HCT116 (cell line): ENCODE measurements at regions not wholly inside any gene's neighbourhood (a gene's known extent, or its start where the extent isn't known, plus 50 kb on each side); places are given as distances from the start of the nearest gene placed in this dataset.

Experiments used
- ATAC-seq: fragments of 200-7000 bp; cut with Tn5 transposase; 2 replicates; pipeline ENCODE4 v1.9.1; 2020; ENCODE audit warnings: mild to moderate bottlenecking, moderate library complexity
- BruUV-seq: library from RNA; stranded (reverse); fragments of 400-500 nt; replicated peaks from 2 replicates; lab custom pipeline; 2021; lab: Mats Ljungman, UMichigan
- CTCF ChIA-PET: fragments of 300-600 bp; sonication (Branson Sonifier 250); formaldehyde crosslinking; loops from one replicate; lab custom pipeline; 2021; ENCODE audit warnings: antibody characterized with exemption; lab: Charles Lee
- POLR2A ChIA-PET: fragments of 300-600, 350-600 bp; sonication (Branson Sonifier 250); formaldehyde crosslinking; loops from one replicate; lab custom pipeline; 2021; ENCODE audit warnings: antibody characterized with exemption; lab: Charles Lee
- RAD21 ChIA-PET, 2 experiments: fragments of 300-600 bp; sonication (Branson Sonifier 250); formaldehyde crosslinking; loops; one replicate each; lab custom pipeline; 2023; ENCODE audit warnings: low total read pairs in 2 of 2; ENCODE audit not compliant: uncharacterized antibody in 2 of 2, unreplicated experiment in 2 of 2, low non-redundant PET in 1 of 2; lab: Charles Lee
- DNase-seq: peaks from one replicate; pipeline ENCODE4 v3.0.0-alpha.2; 2010; ENCODE audit warnings: low read depth, low spot score
- H2AFZ ChIP-seq: fragments of 200-600 bp; shearing (Covaris generic), sonication (generic); 2 replicates; pipeline ENCODE4 v1.6.1; 2017; ENCODE audit warnings: low read depth, mixed run types, mixed read lengths, antibody characterized with exemption, low read length; ENCODE audit not compliant: poor library complexity, severe bottlenecking
- H3K27ac ChIP-seq: 2 replicates; pipeline ENCODE4 v1.5.1; 2012; ENCODE audit warnings: low read depth, low read length
- H3K27me3 ChIP-seq: fragments of 200-600 bp; sonication (generic); 2 replicates; pipeline ENCODE4 v1.6.1; 2016; ENCODE audit warnings: mixed run types, low read length, mixed read lengths; ENCODE audit not compliant: insufficient read depth
- H3K36me3 ChIP-seq, 2 experiments: fragments of 200-500 bp in 1 of 2; fragments of 200-600 bp in 1 of 2; sonication (Bioruptor generic) in 1 of 2; sonication (generic) in 1 of 2; 2 replicates each; pipeline versions ENCODE4 v1.5.1 to v1.6.1; 2014 to 2016; ENCODE audit warnings: low read length in 2 of 2, inconsistent platforms in 1 of 2, mixed read lengths in 1 of 2, mixed run types in 1 of 2; ENCODE audit not compliant: insufficient read depth in 2 of 2, control insufficient read depth in 1 of 2
- H3K4me1 ChIP-seq, 2 experiments: fragments of 200-600 bp in 1 of 2; sonication (generic) in 1 of 2; 2 replicates each; pipeline versions ENCODE4 v1.5.1 to v1.6.1; 2012 to 2017; ENCODE audit warnings: low read length in 2 of 2, inconsistent platforms in 1 of 2, mild to moderate bottlenecking in 1 of 2, mixed read lengths in 1 of 2, mixed run types in 1 of 2, moderate library complexity in 1 of 2; ENCODE audit not compliant: insufficient read depth in 2 of 2, control insufficient read depth in 1 of 2
- H3K4me2 ChIP-seq: fragments of 200-600 bp; sonication (generic); 2 replicates; pipeline ENCODE4 v1.6.1; 2017; ENCODE audit warnings: mixed run types, low read length, mixed read lengths
- H3K4me3 ChIP-seq, 2 experiments: fragments of 200-600 bp in 1 of 2; sonication (generic) in 1 of 2; replicated peaks in 1 of 2; 2 replicates each; pipeline ENCODE4 v1.5.1; 2011 to 2016; ENCODE audit warnings: low read length in 2 of 2, control low read depth in 1 of 2, low read depth in 1 of 2, mild to moderate bottlenecking in 1 of 2, mixed read lengths in 1 of 2, mixed run types in 1 of 2
- H3K79me2 ChIP-seq: fragments of 200-600 bp; sonication (generic); 2 replicates; pipeline ENCODE4 v1.6.1; 2017; ENCODE audit warnings: mild to moderate bottlenecking, mixed run types, low read length, moderate library complexity, mixed read lengths; ENCODE audit not compliant: insufficient read depth
- H3K9ac ChIP-seq: fragments of 200-600 bp; sonication (generic); 2 replicates; pipeline ENCODE4 v1.6.1; 2016; ENCODE audit warnings: low read length, mixed read lengths
- H3K9me2 ChIP-seq: fragments of 200-600 bp; sonication (generic), shearing (Covaris generic); 2 replicates; pipeline ENCODE4 v1.6.1; 2017; ENCODE audit warnings: mixed run types, mild to moderate bottlenecking, moderate library complexity; ENCODE audit not compliant: insufficient read depth
- H3K9me3 ChIP-seq, 2 experiments: fragments of 200-500 bp in 1 of 2; fragments of 200-600 bp in 1 of 2; sonication (Bioruptor generic) in 1 of 2; sonication (generic) in 1 of 2; 2 replicates each; pipeline ENCODE4 v1.6.1; 2014 to 2017; ENCODE audit warnings: low read length in 2 of 2, mixed read lengths in 2 of 2, inconsistent platforms in 1 of 2, low read depth in 1 of 2, mild to moderate bottlenecking in 1 of 2, mixed run types in 1 of 2, moderate library complexity in 1 of 2; ENCODE audit not compliant: control insufficient read depth in 1 of 2, insufficient read depth in 1 of 2
- H4K20me1 ChIP-seq: fragments of 200-600 bp; sonication (generic), shearing (Covaris generic); 2 replicates; pipeline ENCODE4 v1.6.1; 2017; ENCODE audit warnings: mixed run types, mild to moderate bottlenecking, moderate library complexity; ENCODE audit not compliant: insufficient read depth
- CBX3 ChIP-seq: IDR thresholded peaks from 2 replicates; pipeline ENCODE4 v1.6.1; 2012; ENCODE audit warnings: low read depth
- CEBPB ChIP-seq: IDR thresholded peaks from 2 replicates; pipeline ENCODE4 v1.6.1; 2012; ENCODE audit warnings: low read depth
- EGR1 ChIP-seq: IDR thresholded peaks from 2 replicates; pipeline ENCODE4 v1.6.1; 2012; ENCODE audit warnings: low read depth
- ELF1 ChIP-seq: IDR thresholded peaks from 2 replicates; pipeline ENCODE4 v1.6.1; 2012; ENCODE audit warnings: low read depth, borderline replicate concordance
- EZH2phosphoT487 ChIP-seq: fragments of 200-600 bp; IDR thresholded peaks from 2 replicates; pipeline ENCODE4 v1.6.1; 2018; ENCODE audit warnings: antibody characterized with exemption, borderline replicate concordance
- POLR2A ChIP-seq: IDR thresholded peaks from 2 replicates; pipeline ENCODE4 v1.7.0; 2011; ENCODE audit warnings: borderline replicate concordance; ENCODE audit not compliant: insufficient read depth, insufficient read length; ENCODE audit errors: extremely low read depth
- SP1 ChIP-seq: IDR thresholded peaks from 2 replicates; pipeline ENCODE4 v1.6.1; 2012; ENCODE audit warnings: low read depth
- TCF7L2 ChIP-seq: IDR thresholded peaks from 2 replicates; pipeline ENCODE4 v1.7.0; 2011; ENCODE audit warnings: borderline replicate concordance, inconsistent platforms; ENCODE audit not compliant: insufficient read depth, insufficient read length; ENCODE audit errors: extremely low read depth
- ZFX ChIP-seq: fragments of 450-650 bp; IDR thresholded peaks from 2 replicates; pipeline ENCODE4 v1.6.1; 2017
- ZNF274 ChIP-seq: fragments of 200-500 bp; sonication (Bioruptor generic); IDR thresholded peaks from 2 replicates; pipeline ENCODE4 v1.6.1; 2014; ENCODE audit warnings: mild to moderate bottlenecking, low read depth, low read length, inconsistent platforms
- intact Hi-C: fragments of 100-400 bp; cut with micrococcal nuclease; formaldehyde crosslinking; loops from 2 replicates; pipeline ENCODE4 v1.10.0; 2022
- TF ChIP-seq, protein P1 (sequence below): IDR thresholded peaks from 2 replicates; pipeline ENCODE4 v1.6.1; 2012
- TF ChIP-seq, protein P2 (sequence below): IDR thresholded peaks from 2 replicates; pipeline ENCODE4 v1.6.1; 2012; ENCODE audit warnings: low read depth
- TF ChIP-seq, protein P3 (sequence below): IDR thresholded peaks from 2 replicates; pipeline ENCODE4 v1.6.1; 2012

DNA sequence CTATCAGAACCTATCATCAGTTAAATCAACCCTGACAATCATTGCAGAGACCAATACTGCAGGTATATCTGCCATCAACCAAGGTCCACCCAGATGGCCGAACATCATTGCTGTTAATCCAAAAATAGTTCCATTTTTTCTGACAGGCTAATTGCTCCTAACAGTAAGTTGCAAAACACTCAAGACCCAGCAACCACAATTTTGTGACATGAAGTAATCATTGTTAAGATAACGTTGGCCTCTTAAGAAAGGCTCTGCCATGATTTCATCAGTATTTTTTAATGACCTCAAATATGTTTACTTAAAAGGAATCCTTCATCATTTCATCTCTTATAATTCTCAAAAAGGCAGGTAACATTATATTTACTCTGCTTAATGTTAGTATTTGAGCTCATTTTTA lies 553.4 kb upstream of the POM121L12 start:
- H3K9me2 ChIP-seq, result no peaks in the 10 kb centered on the region
- no peak overlapping the region for H3K9ac ChIP-seq
- CTCF ChIA-PET, result no interaction called here
- H3K4me3 ChIP-seq, result no peak overlapping the region
- H3K4me1 ChIP-seq, result no peaks in the 10 kb centered on the region
- intact Hi-C loops, result no loop called here
- no peak overlapping the region for H3K4me2 ChIP-seq
- no peak overlapping the region for H2AFZ ChIP-seq
- no peak overlapping the region for H3K27ac ChIP-seq
- H3K36me3 ChIP-seq, result no peaks in the 10 kb centered on the region
- POLR2A ChIA-PET, result no interaction called here
- H4K20me1 ChIP-seq, result no peaks in the 10 kb centered on the region
- TF ChIP-seq CBX3 (no peak), POLR2A (no peak), EZH2phosphoT487 (no peak), ELF1 (no peak), ZNF274 (no peak), EGR1 (no peak), ZFX (no peak), SP1 (no peak), TCF7L2 (no peak), CEBPB (no peak)
- TF ChIP-seq, protein P1, sequence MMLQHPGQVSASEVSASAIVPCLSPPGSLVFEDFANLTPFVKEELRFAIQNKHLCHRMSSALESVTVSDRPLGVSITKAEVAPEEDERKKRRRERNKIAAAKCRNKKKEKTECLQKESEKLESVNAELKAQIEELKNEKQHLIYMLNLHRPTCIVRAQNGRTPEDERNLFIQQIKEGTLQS, result no peak
- TF ChIP-seq, protein P2, sequence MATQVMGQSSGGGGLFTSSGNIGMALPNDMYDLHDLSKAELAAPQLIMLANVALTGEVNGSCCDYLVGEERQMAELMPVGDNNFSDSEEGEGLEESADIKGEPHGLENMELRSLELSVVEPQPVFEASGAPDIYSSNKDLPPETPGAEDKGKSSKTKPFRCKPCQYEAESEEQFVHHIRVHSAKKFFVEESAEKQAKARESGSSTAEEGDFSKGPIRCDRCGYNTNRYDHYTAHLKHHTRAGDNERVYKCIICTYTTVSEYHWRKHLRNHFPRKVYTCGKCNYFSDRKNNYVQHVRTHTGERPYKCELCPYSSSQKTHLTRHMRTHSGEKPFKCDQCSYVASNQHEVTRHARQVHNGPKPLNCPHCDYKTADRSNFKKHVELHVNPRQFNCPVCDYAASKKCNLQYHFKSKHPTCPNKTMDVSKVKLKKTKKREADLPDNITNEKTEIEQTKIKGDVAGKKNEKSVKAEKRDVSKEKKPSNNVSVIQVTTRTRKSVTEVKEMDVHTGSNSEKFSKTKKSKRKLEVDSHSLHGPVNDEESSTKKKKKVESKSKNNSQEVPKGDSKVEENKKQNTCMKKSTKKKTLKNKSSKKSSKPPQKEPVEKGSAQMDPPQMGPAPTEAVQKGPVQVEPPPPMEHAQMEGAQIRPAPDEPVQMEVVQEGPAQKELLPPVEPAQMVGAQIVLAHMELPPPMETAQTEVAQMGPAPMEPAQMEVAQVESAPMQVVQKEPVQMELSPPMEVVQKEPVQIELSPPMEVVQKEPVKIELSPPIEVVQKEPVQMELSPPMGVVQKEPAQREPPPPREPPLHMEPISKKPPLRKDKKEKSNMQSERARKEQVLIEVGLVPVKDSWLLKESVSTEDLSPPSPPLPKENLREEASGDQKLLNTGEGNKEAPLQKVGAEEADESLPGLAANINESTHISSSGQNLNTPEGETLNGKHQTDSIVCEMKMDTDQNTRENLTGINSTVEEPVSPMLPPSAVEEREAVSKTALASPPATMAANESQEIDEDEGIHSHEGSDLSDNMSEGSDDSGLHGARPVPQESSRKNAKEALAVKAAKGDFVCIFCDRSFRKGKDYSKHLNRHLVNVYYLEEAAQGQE, result no peak
- TF ChIP-seq, protein P3, sequence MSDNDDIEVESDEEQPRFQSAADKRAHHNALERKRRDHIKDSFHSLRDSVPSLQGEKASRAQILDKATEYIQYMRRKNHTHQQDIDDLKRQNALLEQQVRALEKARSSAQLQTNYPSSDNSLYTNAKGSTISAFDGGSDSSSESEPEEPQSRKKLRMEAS, result no peak
- DNase-seq (no peak), ATAC-seq (no peak)
- no peaks in the 10 kb centered on the region for H3K79me2 ChIP-seq
- H3K27me3 ChIP-seq, result no peaks in the 10 kb centered on the region
- BruUV-seq, result no TSS peak
- H3K9me3 ChIP-seq, result peaks cover 7 to 14% of the 10 kb centered on the region in 2 experiments; a peak in 3 of 4 replicates
- RAD21 ChIA-PET, result no interaction called here
